SH-SY5Y (cell line): ENCODE measurements at regions not wholly inside any gene's neighbourhood (a gene's known extent, or its start where the extent isn't known, plus 50 kb on each side); places are given as distances from the start of the nearest gene placed in this dataset.

Experiments
- GATA2 ChIP-seq: IDR thresholded peaks from 2 replicates; pipeline ENCODE4 v1.6.1; 2011; ENCODE audit warnings: mild to moderate bottlenecking, low read depth, low read length
- GATA3 ChIP-seq: IDR thresholded peaks from 2 replicates; pipeline ENCODE4 v1.6.1; 2011; ENCODE audit warnings: low read depth, mild to moderate bottlenecking, low read length, moderate library complexity

- TF ChIP-seq GATA2 = no peak
- no peak for TF ChIP-seq GATA3
These were observed 1165.2 kb upstream of the PRKX start for GRCh38 chrX:4878640-4879039.
